Psoas muscle (tissue), 7 donors: ENCODE measurements at regions not wholly inside any gene's neighbourhood (a gene's known extent, or its start where the extent isn't known, plus 50 kb on each side); places are given as distances from the start of the nearest gene placed in this dataset.

Experiments
- ATAC-seq, 4 donors: fragments of 200-7000 bp; cut with Tn5 transposase; one replicate each; pipeline ENCODE4 v1.9.1; 2020; ENCODE audit warnings: moderate library complexity in 3 of 4, mild to moderate bottlenecking in 2 of 4
- DNase-seq, 2 donors: peaks; one replicate each; pipeline ENCODE4 v3.0.0-alpha.2; 2020
- H3K27ac ChIP-seq: fragments of 200-600 bp; one replicate; pipeline ENCODE4 v1.8.0; 2022
- H3K27me3 ChIP-seq, 3 donors: fragments of 200-600 bp in 1 of 3; one replicate each; pipeline versions ENCODE4 v1.6.1 to v1.8.0; 2013 to 2022; ENCODE audit warnings: low read length in 2 of 3, mild to moderate bottlenecking in 2 of 3, moderate library complexity in 1 of 3; ENCODE audit not compliant: insufficient read depth in 3 of 3
- H3K36me3 ChIP-seq, 2 donors: fragments of 200-600 bp in 1 of 2; one replicate each; pipeline versions ENCODE4 v1.6.1 to v1.8.0; 2013 to 2022; ENCODE audit warnings: low read depth in 1 of 2, mild to moderate bottlenecking in 1 of 2, moderate library complexity in 1 of 2; ENCODE audit not compliant: insufficient read depth in 1 of 2
- H3K4me1 ChIP-seq: fragments of 200-600 bp; one replicate; pipeline ENCODE4 v1.8.0; 2022
- H3K4me3 ChIP-seq: fragments of 200-600 bp; one replicate; pipeline ENCODE4 v1.8.0; 2022; ENCODE audit warnings: mild to moderate bottlenecking
- H3K9me3 ChIP-seq: fragments of 200-600 bp; one replicate; pipeline ENCODE4 v1.8.0; 2022
- WGBS, 3 donors: extraction: QIAGEN DNeasy Blood & Tissue Kit; methylation state at CpG; one replicate each; pipeline versions ENCODE4 v1.1.6 to v1.1.7; 2013; 5-methylcytosine and 5-hydroxymethylcytosine counted together
- intact Hi-C, 2 donors: fragments of 100-400 bp; cut with DNase I; formaldehyde crosslinking; loops; one replicate each; pipeline versions ENCODE4 v1.11.0 to v1.14.2; 2022
- TF ChIP-seq, protein P1 (sequence below): fragments of 200-600 bp; IDR thresholded peaks from one replicate; pipeline ENCODE4 v1.8.0; 2022; ENCODE audit warnings: antibody characterized with exemption
- donor health status: healthy with polysubstance abuse.
- donor health status: DM: no; HTN: no; CAD: no; lungs with moderate emphysema.
- donor health status: Bipolar disorder and iron deficiency.
- donor health status: healthy.
- donor health status: DM: yes; HTN: yes; CAD: no.
- donor health status: DM: no; HTN: no; CAD: no.
- donor health status: DM: yes; HTN: yes; CAD: no.

DNA sequence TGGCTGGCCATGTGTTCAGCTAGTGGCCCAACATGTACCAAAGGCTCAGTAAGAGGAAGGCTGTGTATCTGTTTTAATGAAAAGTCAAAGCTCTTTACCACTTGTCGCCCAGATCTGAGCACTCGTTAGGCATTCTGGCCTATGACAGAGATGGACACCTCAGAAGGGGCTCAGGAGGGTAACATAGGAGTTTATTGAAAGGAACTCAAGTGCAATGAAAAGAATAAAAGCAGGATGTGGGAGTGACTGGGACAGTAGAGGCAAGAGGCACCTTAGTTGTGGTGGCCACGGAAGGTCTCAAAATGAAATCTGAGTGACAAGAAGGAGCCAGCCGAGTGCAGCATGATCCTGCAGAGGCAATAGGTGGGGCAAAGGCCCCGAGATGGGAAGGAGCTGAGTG lies 309.7 kb downstream of the MN1 start:
- Histone ChIP-seq H3K27ac (no peak overlapping the region), H3K9me3 (no peaks in the 10 kb centered on the region), H3K36me3 (no peaks in the 10 kb centered on the region), H3K27me3 (no peaks in the 10 kb centered on the region), H3K4me3 (no peak overlapping the region), H3K4me1 (peaks cover 11% of the 10 kb centered on the region)
- intact Hi-C loops = no loop called here
- TF ChIP-seq, protein P1, sequence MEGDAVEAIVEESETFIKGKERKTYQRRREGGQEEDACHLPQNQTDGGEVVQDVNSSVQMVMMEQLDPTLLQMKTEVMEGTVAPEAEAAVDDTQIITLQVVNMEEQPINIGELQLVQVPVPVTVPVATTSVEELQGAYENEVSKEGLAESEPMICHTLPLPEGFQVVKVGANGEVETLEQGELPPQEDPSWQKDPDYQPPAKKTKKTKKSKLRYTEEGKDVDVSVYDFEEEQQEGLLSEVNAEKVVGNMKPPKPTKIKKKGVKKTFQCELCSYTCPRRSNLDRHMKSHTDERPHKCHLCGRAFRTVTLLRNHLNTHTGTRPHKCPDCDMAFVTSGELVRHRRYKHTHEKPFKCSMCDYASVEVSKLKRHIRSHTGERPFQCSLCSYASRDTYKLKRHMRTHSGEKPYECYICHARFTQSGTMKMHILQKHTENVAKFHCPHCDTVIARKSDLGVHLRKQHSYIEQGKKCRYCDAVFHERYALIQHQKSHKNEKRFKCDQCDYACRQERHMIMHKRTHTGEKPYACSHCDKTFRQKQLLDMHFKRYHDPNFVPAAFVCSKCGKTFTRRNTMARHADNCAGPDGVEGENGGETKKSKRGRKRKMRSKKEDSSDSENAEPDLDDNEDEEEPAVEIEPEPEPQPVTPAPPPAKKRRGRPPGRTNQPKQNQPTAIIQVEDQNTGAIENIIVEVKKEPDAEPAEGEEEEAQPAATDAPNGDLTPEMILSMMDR = no peak
- ATAC-seq = no peak
- 93 to 95% (median 93%) methylated on average over 5 of the region's 5 CpGs for WGBS, 3 donors
- DNase-seq = no peak

DNA sequence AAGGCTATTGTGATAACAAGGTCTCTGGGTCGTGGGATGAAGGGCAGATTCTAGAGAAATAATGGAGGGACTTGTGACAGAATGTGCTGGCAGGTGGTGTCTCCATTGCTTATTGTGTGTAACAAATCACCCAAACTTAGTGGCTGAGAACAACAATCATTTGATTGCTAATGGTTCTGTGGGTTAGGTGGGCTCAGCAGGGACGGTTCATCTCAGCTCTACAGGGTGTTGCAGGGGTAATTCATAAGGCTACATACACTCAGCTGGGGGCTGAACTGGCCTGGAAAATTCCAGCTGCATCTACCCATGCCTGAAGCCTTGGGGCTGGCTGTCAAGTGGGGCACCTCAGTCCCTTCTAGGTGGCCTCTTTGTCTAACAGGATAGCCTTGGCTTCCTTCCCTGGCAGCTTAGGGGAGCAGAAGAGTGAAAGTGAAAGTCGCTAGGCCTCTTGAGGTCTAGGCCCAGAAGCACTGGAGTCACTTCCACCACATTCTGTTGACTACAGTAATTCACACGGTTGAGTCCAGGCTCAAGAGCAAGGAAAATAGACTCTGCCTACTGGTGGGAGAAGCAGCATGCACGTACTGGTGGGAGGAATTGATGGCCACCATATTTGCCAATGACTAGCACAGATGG lies 308.9 kb downstream of the MN1 start:
- ATAC-seq (no peak), DNase-seq (no peak)
- H3K36me3 ChIP-seq = no peaks in the 10 kb centered on the region
- H3K27ac ChIP-seq = no peak overlapping the region
- H3K4me1 ChIP-seq = peaks cover 11% of the 10 kb centered on the region
- intact Hi-C loops = no loop called here
- TF ChIP-seq, protein P1 = no peak
- H3K9me3 ChIP-seq = no peaks in the 10 kb centered on the region
- H3K4me3 ChIP-seq = no peak overlapping the region
- H3K27me3 ChIP-seq = no peaks in the 10 kb centered on the region
- WGBS, 3 donors = 80 to 89% (median 83%) methylated on average over 5 of the region's 5 CpGs

DNA sequence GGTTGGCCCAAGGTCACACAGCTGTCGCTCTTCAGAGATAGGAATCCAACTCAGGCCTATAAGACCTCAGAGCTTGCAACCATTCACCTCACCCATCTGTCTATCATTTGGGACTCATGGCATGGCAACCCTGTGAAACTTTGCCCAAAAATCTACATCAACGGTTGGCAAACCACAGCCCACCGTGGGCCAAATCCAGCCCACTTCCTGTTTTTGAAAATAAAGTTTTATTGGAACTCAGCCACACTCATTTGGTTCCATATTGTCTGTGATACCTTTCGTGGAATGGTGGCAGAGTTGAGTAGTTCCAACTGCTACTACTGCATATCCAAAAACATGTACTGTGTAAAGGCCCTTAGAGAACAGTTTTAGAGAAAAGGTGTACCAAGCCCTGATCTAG lies 307.8 kb downstream of the MN1 start:
- no peak for ATAC-seq
- intact Hi-C loops = no loop called here
- H3K9me3 ChIP-seq = no peaks in the 10 kb centered on the region
- H3K27me3 ChIP-seq = no peaks in the 10 kb centered on the region
- no peak overlapping the region for H3K27ac ChIP-seq
- H3K4me1 ChIP-seq = peaks cover 11% of the 10 kb centered on the region
- TF ChIP-seq, protein P1 = no peak
- no peak overlapping the region for H3K4me3 ChIP-seq
- DNase-seq = no peak
- 79 to 81% (median 80%) methylated on average over 4 of the region's 4 CpGs for WGBS, 3 donors
- H3K36me3 ChIP-seq = no peaks in the 10 kb centered on the region

DNA sequence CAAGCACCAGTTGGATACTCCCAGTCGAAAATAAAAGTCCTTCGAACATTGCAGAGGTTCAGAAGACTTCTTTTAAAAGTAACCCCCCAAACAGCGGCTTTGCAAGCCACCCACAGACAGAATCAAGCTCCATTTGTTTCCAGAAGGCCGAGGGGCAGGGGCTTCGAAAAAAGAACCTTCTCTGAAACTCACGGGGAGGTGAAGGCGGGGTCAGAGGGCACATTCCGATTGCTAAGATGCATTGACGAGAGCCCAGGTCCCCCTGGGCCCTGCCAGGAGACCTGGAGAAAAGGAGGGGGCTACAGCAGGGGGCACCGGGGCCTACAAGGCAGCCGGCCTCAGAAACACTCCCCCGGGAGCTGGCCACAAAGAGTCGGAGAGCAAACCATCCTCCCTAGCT lies 306.8 kb downstream of the MN1 start:
- DNase-seq (no peak), ATAC-seq (no peak)
- WGBS, 3 donors = 72 to 82% (median 76%) methylated on average over 13 of the region's 13 CpGs
- TF ChIP-seq, protein P1 = no peak
- H3K9me3 ChIP-seq = no peaks in the 10 kb centered on the region
- no peak overlapping the region for H3K4me3 ChIP-seq
- intact Hi-C loops = no loop called here
- H3K27ac ChIP-seq = no peak overlapping the region
- peaks cover 5% of the 10 kb centered on the region for H3K4me1 ChIP-seq
- H3K36me3 ChIP-seq = no peaks in the 10 kb centered on the region
- no peaks in the 10 kb centered on the region for H3K27me3 ChIP-seq

DNA sequence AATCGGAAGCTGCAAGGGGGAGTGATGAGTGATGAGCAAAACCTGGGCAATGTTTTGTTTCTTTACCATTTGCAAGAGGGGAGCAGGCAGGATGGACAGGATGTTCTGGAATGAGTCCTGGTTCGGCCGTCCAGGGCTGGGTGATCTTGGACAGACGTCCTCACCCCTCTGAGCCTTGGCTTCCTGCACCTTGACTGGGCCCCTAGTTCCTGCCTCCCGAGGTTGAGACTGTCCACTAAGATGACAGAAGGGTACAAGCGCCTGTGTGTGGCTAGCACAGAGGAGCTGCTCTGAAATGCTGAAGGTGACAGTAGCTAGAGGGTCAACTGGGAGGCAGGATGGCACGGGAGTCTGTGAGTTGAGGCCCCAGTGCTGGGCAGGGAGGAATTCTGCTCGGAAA lies 306.2 kb downstream of the MN1 start:
- H3K4me3 ChIP-seq = no peak overlapping the region
- no peak overlapping the region for H3K27ac ChIP-seq
- H3K4me1 ChIP-seq = no peaks in the 10 kb centered on the region
- no peaks in the 10 kb centered on the region for H3K9me3 ChIP-seq
- TF ChIP-seq, protein P1 = no peak
- intact Hi-C loops = no loop called here
- 77 to 82% (median 78%) methylated on average over 8 of the region's 8 CpGs for WGBS, 3 donors
- ATAC-seq = no peak
- peak in 1 of 2 donors; percentile 16 for DNase-seq
- H3K36me3 ChIP-seq = no peaks in the 10 kb centered on the region
- no peaks in the 10 kb centered on the region for H3K27me3 ChIP-seq
